GM12864 (cell line): ENCODE measurements at regions not wholly inside any gene's neighbourhood (a gene's known extent, or its start where the extent isn't known, plus 50 kb on each side); places are given as distances from the start of the nearest gene placed in this dataset.

ENCODE experiments used
- DNase-seq: peaks from one replicate; pipeline ENCODE4 v3.0.0-alpha.2; 2011; ENCODE audit warnings: low read depth
- H3K4me3 ChIP-seq: 2 replicates; pipeline ENCODE4 v1.5.1; 2011; ENCODE audit warnings: mild to moderate bottlenecking, low read depth, low read length, control low read depth
- TF ChIP-seq, protein P1 (sequence below): IDR thresholded peaks from 2 replicates; pipeline ENCODE4 v1.5.1; 2011; ENCODE audit warnings: low read depth, mild to moderate bottlenecking, moderate library complexity, low read length, control low read depth, inconsistent platforms; ENCODE audit errors: missing control alignments

DNA sequence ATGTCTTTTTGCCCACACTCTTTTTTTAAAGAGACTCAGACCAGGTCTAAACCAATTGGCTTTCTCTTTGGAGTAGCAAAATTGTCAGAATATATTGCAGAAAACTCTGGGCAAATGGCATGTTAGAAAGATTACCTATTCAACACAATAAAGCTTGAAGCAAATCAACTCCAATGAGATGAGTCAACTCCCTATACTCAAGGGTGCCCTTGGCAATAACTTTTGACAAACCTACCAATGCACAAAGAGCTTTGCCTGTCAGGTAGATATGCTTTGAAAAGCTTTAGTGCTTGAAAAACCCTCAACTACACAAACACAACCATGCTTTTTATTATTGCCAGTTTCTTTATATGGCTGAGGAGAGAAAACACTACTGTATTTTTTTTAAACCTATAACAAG, 137.7 kb upstream of the GRM7 start:
- TF ChIP-seq, protein P1, sequence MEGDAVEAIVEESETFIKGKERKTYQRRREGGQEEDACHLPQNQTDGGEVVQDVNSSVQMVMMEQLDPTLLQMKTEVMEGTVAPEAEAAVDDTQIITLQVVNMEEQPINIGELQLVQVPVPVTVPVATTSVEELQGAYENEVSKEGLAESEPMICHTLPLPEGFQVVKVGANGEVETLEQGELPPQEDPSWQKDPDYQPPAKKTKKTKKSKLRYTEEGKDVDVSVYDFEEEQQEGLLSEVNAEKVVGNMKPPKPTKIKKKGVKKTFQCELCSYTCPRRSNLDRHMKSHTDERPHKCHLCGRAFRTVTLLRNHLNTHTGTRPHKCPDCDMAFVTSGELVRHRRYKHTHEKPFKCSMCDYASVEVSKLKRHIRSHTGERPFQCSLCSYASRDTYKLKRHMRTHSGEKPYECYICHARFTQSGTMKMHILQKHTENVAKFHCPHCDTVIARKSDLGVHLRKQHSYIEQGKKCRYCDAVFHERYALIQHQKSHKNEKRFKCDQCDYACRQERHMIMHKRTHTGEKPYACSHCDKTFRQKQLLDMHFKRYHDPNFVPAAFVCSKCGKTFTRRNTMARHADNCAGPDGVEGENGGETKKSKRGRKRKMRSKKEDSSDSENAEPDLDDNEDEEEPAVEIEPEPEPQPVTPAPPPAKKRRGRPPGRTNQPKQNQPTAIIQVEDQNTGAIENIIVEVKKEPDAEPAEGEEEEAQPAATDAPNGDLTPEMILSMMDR: no peak
- DNase-seq: no peak
- no peak overlapping the region for H3K4me3 ChIP-seq

DNA sequence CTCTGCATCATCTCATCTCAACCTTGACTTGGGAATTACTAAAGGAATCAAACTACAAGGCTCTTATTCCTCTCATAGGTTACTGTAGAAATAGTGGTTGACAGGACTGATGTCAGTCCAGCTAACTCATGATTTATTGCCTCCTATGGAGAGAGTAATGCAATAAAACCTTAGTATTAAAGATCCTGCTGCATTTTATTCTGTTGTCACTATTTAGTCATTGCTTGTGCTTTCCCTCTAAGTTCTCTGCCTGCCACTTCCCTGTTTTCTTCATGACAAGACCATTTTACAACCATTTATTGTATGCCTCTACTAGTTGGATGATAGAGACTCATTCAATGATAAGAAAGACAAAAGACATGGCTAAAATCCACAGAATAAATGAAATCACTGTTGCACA, 134.1 kb upstream of the GRM7 start:
- TF ChIP-seq, protein P1: no peak
- H3K4me3 ChIP-seq: no peak overlapping the region
- DNase-seq: no peak

DNA sequence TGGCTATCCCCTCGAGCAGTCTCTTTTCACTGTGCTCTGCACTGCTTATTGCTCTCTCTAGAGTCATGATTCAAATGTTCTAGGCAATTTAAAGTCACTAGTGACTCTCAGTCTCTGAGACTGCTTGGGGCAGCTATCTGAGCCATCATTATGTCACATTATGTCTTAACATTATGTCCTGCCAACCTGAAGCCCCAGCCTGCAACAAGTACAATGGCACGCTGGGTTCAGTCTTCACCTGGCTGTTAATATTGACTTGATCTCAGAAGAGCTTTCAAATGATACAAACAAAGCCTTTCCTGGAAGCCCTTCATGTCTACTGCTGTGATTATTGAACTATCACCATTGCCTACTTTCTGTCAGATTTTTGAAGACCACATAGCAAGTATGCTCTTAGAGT, 128.1 kb upstream of the GRM7 start:
- no peak overlapping the region for H3K4me3 ChIP-seq
- DNase-seq: no peak
- TF ChIP-seq, protein P1: no peak

DNA sequence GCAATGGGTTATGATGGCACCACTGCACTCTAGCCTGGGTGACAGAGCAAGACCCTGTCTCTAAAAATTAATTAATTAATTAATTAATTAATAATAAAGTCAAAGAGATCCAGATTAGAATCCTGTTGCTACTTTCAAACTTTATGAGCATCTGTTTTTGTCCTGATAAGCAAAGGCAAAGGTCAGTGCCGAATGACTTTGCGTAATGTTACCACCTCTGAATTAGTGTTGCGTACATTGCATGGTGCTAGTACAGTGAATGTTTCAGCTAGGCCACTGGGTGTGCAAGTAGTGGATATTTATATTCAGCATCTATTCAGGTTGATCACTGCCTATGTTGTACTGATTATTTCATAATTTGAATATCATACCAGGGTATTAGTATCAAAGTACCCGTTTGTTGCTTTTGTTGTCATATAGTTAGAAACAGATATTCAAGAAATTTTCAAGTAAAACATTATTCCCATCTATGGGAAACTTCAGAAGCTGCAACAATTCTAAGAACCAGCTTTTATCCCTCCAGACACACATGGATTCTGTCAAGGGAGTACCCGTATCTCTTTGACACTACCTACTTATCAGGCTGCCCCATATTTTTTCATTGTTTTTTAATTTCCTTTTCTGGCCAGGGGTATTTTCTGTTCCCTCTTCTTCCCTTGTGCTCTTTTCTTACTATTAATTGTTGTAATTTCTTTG, 127.1 kb upstream of the GRM7 start:
- TF ChIP-seq, protein P1: no peak
- DNase-seq: no peak

DNA sequence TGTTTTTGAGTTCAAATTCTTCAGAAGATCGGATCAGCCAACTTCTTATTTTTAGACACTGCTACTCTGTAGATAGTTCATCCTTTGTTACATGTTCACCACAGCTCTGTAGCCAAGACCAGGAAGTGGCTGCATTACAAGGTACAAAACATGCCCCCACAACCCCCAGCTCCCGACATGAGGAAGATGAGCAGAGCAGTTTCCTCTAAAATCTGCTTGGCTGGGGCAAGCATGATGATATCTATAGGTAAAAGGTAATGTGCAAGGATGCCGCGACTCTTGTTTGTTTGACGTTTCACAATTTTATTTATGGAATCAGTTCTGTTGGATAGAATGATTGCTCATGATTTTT, 126.5 kb upstream of the GRM7 start:
- no peak for DNase-seq
- H3K4me3 ChIP-seq: no peak overlapping the region
- TF ChIP-seq, protein P1: no peak

More for the DNA sequence above, 127.1 kb upstream of the GRM7 start:
- no peak overlapping the region for H3K4me3 ChIP-seq

DNA sequence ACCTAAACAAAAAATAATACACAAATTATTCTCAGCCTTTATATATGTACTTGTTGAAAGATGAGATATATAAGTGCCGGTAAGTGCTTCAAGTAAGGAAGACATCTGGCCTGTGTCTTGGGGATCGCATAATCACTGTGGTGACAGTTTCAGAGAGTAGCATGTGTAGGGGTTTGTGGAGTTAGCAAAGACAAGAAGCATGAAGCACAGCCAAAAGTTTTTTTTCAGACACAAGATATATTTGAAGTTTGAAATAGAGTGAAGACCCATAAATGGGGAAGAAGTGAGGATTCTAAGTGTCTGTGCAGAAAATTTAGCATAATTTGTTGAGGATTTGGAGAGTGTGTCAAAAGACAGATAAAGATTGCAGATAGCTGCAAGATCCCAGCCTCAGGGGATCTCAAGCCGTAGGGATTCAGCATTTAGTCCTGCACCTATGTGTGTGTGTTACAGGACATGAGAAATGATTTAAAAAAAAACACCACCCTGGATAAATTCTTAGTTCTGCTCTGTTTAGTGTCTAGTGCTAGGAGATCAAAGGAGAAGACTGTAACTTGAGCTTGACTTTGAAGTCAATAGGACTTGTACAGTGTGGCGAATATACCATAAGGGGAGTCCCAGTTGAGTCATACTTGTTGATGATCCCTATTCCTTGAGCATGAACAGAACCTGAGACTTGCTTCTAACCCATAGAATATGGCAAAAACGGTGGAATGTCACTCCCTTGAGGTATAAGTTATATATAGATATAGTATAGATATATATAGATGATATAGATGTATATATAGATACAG, 123.9 kb upstream of the GRM7 start:
- H3K4me3 ChIP-seq: no peak overlapping the region
- DNase-seq: no peak
- TF ChIP-seq, protein P1: no peak
